ENCODE measurements at regions not wholly inside any gene's neighbourhood (a gene's known extent, or its start where the extent isn't known, plus 50 kb on each side); places are given as distances from the start of the nearest gene placed in this dataset.

GRCh38 chr12:91944637-91945036 is 201.0 kb downstream of the BTG1 start:
- no peak for DNase-seq
- H3K27ac ChIP-seq: no peak overlapping the region
- H3K79me2 ChIP-seq (ENCODE audit: low read depth): no peaks in the 10 kb centered on the region
- POLR2A ChIA-PET (ENCODE audit: unreplicated experiment): no interaction called here
- H2AFZ ChIP-seq: no peak overlapping the region; the same call in 1 of the 2 replicates
- no peak for TF ChIP-seq EZH2 (IDR thresholded peaks at IDR 0.05; ENCODE audit: low read depth)
- TF ChIP-seq CTCF (conservative IDR thresholded peaks at IDR 0.05): no peak
- H3K9me3 ChIP-seq (ENCODE audit: insufficient read depth, low read depth): no peaks in the 10 kb centered on the region
- no peak overlapping the region for H3K4me2 ChIP-seq
- intact Hi-C loops (cut with micrococcal nuclease; ENCODE audit: unreplicated experiment): no loop called here
- CTCF ChIA-PET: no interaction called here
- no peaks in the 10 kb centered on the region for H4K20me1 ChIP-seq (ENCODE audit: insufficient read depth)
- no TSS peak for BruUV-seq (replicated peaks)
- H3K27me3 ChIP-seq (ENCODE audit: insufficient read depth, low read depth): no peaks in the 10 kb centered on the region
- no peak overlapping the region for H3K4me3 ChIP-seq
- H3K9me2 ChIP-seq (ENCODE audit: insufficient read depth): no peaks in the 10 kb centered on the region
- H3K4me1 ChIP-seq (replicated peaks; ENCODE audit: insufficient read depth): no peaks in the 10 kb centered on the region
- H3K36me3 ChIP-seq (ENCODE audit: low read depth): no peaks in the 10 kb centered on the region
- H3F3A ChIP-seq (ENCODE audit: insufficient read depth, low read depth): no peaks in the 10 kb centered on the region

GRCh38 chr12:91940826-91941570 is 204.6 kb downstream of the BTG1 start:
- no peaks in the 10 kb centered on the region for H3K79me2 ChIP-seq (ENCODE audit: low read depth)
- CTCF ChIA-PET: no interaction called here
- H3K4me3 ChIP-seq: no peak overlapping the region
- POLR2A ChIA-PET (ENCODE audit: unreplicated experiment): no interaction called here
- H3K27ac ChIP-seq: no peak overlapping the region
- H3K27me3 ChIP-seq (ENCODE audit: insufficient read depth, low read depth): no peaks in the 10 kb centered on the region
- no peaks in the 10 kb centered on the region for H4K20me1 ChIP-seq (ENCODE audit: insufficient read depth)
- H3K36me3 ChIP-seq (ENCODE audit: low read depth): no peaks in the 10 kb centered on the region
- H2AFZ ChIP-seq: no peak overlapping the region
- DNase-seq: no peak
- TF ChIP-seq EZH2 (IDR thresholded peaks at IDR 0.05; ENCODE audit: low read depth) (no peak), CTCF (conservative IDR thresholded peaks at IDR 0.05) (no peak)
- no peaks in the 10 kb centered on the region for H3K4me1 ChIP-seq (replicated peaks; ENCODE audit: insufficient read depth)
- H3F3A ChIP-seq (ENCODE audit: insufficient read depth, low read depth): no peaks in the 10 kb centered on the region
- no peak overlapping the region for H3K4me2 ChIP-seq
- intact Hi-C loops (cut with micrococcal nuclease; ENCODE audit: unreplicated experiment): no loop called here
- no peaks in the 10 kb centered on the region for H3K9me3 ChIP-seq (ENCODE audit: insufficient read depth, low read depth)
- H3K9me2 ChIP-seq (ENCODE audit: insufficient read depth): no peaks in the 10 kb centered on the region
- BruUV-seq (replicated peaks): no TSS peak

GRCh38 chr12:91940322-91940721 is 205.3 kb downstream of the BTG1 start:
- H3K79me2 ChIP-seq (ENCODE audit: low read depth): no peaks in the 10 kb centered on the region
- no peaks in the 10 kb centered on the region for H3K4me1 ChIP-seq (replicated peaks; ENCODE audit: insufficient read depth)
- no peaks in the 10 kb centered on the region for H3K9me2 ChIP-seq (ENCODE audit: insufficient read depth)
- ChIA-PET POLR2A (ENCODE audit: unreplicated experiment) (no interaction called here), CTCF (no interaction called here)
- DNase-seq: no peak
- no TSS peak for BruUV-seq (replicated peaks)
- no peaks in the 10 kb centered on the region for H3K36me3 ChIP-seq (ENCODE audit: low read depth)
- no peaks in the 10 kb centered on the region for H3K9me3 ChIP-seq (ENCODE audit: insufficient read depth, low read depth)
- no peaks in the 10 kb centered on the region for H3F3A ChIP-seq (ENCODE audit: insufficient read depth, low read depth)
- H2AFZ ChIP-seq: no peak overlapping the region
- H3K4me2 ChIP-seq: no peak overlapping the region
- intact Hi-C loops (cut with micrococcal nuclease; ENCODE audit: unreplicated experiment): no loop called here
- no peaks in the 10 kb centered on the region for H3K27me3 ChIP-seq (ENCODE audit: insufficient read depth, low read depth)
- no peak for TF ChIP-seq EZH2 (IDR thresholded peaks at IDR 0.05; ENCODE audit: low read depth)
- no peak for TF ChIP-seq CTCF (conservative IDR thresholded peaks at IDR 0.05)
- H4K20me1 ChIP-seq (ENCODE audit: insufficient read depth): no peaks in the 10 kb centered on the region
- no peak overlapping the region for H3K4me3 ChIP-seq
- H3K27ac ChIP-seq: no peak overlapping the region

Data from PC-9 (cell line).